Thymus (tissue), 11 donors: ENCODE measurements at regions not wholly inside any gene's neighbourhood (a gene's known extent, or its start where the extent isn't known, plus 50 kb on each side); places are given as distances from the start of the nearest gene placed in this dataset.

ENCODE experiments used
- DNase-seq, 9 donors: peaks; one replicate each; pipeline ENCODE4 v3.0.0-alpha.2; 2013; ENCODE audit warnings: low spot score in 9 of 9, low read depth in 6 of 9, missing footprints in 1 of 9
- H3K27ac ChIP-seq, 2 donors: one replicate each; pipeline ENCODE4 v1.5.1; 2013; ENCODE audit warnings: control low read depth in 1 of 2, low read depth in 1 of 2, low read length in 1 of 2, mild to moderate bottlenecking in 1 of 2, moderate library complexity in 1 of 2
- H3K27me3 ChIP-seq, 2 donors: one replicate each; pipeline ENCODE4 v1.5.1; 2013; ENCODE audit warnings: low read length in 1 of 2; ENCODE audit not compliant: control insufficient read depth in 2 of 2, insufficient read depth in 1 of 2
- H3K36me3 ChIP-seq, 2 donors: one replicate each; pipeline ENCODE4 v1.5.1; 2013; ENCODE audit warnings: low read length in 1 of 2, mild to moderate bottlenecking in 1 of 2, moderate library complexity in 1 of 2; ENCODE audit not compliant: control insufficient read depth in 2 of 2, insufficient read depth in 2 of 2
- H3K4me1 ChIP-seq, 2 donors: one replicate each; pipeline ENCODE4 v1.5.1; 2013; ENCODE audit warnings: low read length in 2 of 2; ENCODE audit not compliant: control insufficient read depth in 2 of 2, insufficient read depth in 2 of 2
- H3K4me3 ChIP-seq, 2 donors: one replicate each; pipeline ENCODE4 v1.5.1; 2013; ENCODE audit warnings: low read length in 2 of 2, control low read depth in 1 of 2, mild to moderate bottlenecking in 1 of 2
- H3K9me3 ChIP-seq, 2 donors: one replicate each; pipeline ENCODE4 v1.5.1; 2013; ENCODE audit warnings: low read length in 1 of 2, mild to moderate bottlenecking in 1 of 2; ENCODE audit not compliant: control insufficient read depth in 2 of 2, insufficient read depth in 1 of 2
- WGBS: extraction: QIAGEN DNeasy Blood & Tissue Kit; methylation state at CpG from one replicate; pipeline ENCODE4 v1.1.7; 2013; 5-methylcytosine and 5-hydroxymethylcytosine counted together
- donor health status: healthy.

GRCh38 chr11:27203077-27203647 is 159.9 kb downstream of the CCDC34 start:
- Histone ChIP-seq H3K4me3 (no peak overlapping the region), H3K9me3 (no peaks in the 10 kb centered on the region), H3K36me3 (no peaks in the 10 kb centered on the region), H3K4me1 (peaks cover 0 to 4% of the 10 kb centered on the region in 2 donors), H3K27ac (no peak overlapping the region), H3K27me3 (no peaks in the 10 kb centered on the region)
- 90% methylated on average over 5 of the region's 5 CpGs for WGBS
- no peak for DNase-seq

- DNase-seq, result peak in 1 of 9 donors; percentile 24
- Histone ChIP-seq H3K27ac (peak overlapping the region; percentile 31 to 33), H3K36me3 (no peaks in the 10 kb centered on the region), H3K4me1 (peaks cover 0 to 4% of the 10 kb centered on the region in 2 donors), H3K9me3 (no peaks in the 10 kb centered on the region), H3K4me3 (no peak overlapping the region), H3K27me3 (no peaks in the 10 kb centered on the region)
- 76% methylated on average over 10 of the region's 10 CpGs for WGBS
These were observed 161.1 kb downstream of the BBOX1 start for GRCh38 chr11:27201454-27202302.

- H3K9me3 ChIP-seq, result no peaks in the 10 kb centered on the region
- H3K27me3 ChIP-seq, result no peaks in the 10 kb centered on the region
- no peak overlapping the region for H3K4me3 ChIP-seq
- H3K27ac ChIP-seq, result peak overlapping the region in 1 of 2 donors; percentile 30
- WGBS, result 98% methylated on average over 1 of the region's 1 CpG
- H3K36me3 ChIP-seq, result no peaks in the 10 kb centered on the region
- peaks cover 0 to 4% of the 10 kb centered on the region in 2 donors for H3K4me1 ChIP-seq
- DNase-seq, result no peak
These were observed 160.3 kb downstream of the BBOX1 start for GRCh38 chr11:27200779-27201453.

GRCh38 chr11:27196203-27196897 is 155.7 kb downstream of the BBOX1 start:
- H3K9me3 ChIP-seq, result no peaks in the 10 kb centered on the region
- H3K36me3 ChIP-seq, result no peaks in the 10 kb centered on the region
- WGBS, result 66% methylated on average over 6 of the region's 6 CpGs
- no peaks in the 10 kb centered on the region for H3K27me3 ChIP-seq
- peaks cover 0 to 2% of the 10 kb centered on the region in 2 donors for H3K4me1 ChIP-seq
- DNase-seq, result no peak
- H3K4me3 ChIP-seq, result no peak overlapping the region
- no peak overlapping the region for H3K27ac ChIP-seq

- Histone ChIP-seq H3K4me1 (no peaks in the 10 kb centered on the region), H3K4me3 (no peak overlapping the region), H3K27me3 (no peaks in the 10 kb centered on the region), H3K9me3 (no peaks in the 10 kb centered on the region), H3K27ac (no peak overlapping the region), H3K36me3 (no peaks in the 10 kb centered on the region)
- DNase-seq, result no peak
These were observed 155.2 kb downstream of the BBOX1 start for GRCh38 chr11:27195837-27196202.

GRCh38 chr11:27194976-27195375 is 154.4 kb downstream of the BBOX1 start:
- H3K27me3 ChIP-seq, result no peaks in the 10 kb centered on the region
- DNase-seq, result no peak
- WGBS, result 75% methylated on average over 1 of the region's 1 CpG
- no peaks in the 10 kb centered on the region for H3K9me3 ChIP-seq
- H3K4me3 ChIP-seq, result no peak overlapping the region
- H3K36me3 ChIP-seq, result no peaks in the 10 kb centered on the region
- H3K27ac ChIP-seq, result no peak overlapping the region
- no peaks in the 10 kb centered on the region for H3K4me1 ChIP-seq

GRCh38 chr11:27193434-27194225 is 153.0 kb downstream of the BBOX1 start:
- H3K36me3 ChIP-seq, result no peaks in the 10 kb centered on the region
- H3K27ac ChIP-seq, result no peak overlapping the region
- H3K27me3 ChIP-seq, result no peaks in the 10 kb centered on the region
- DNase-seq, result no peak
- WGBS, result 71% methylated on average over 7 of the region's 7 CpGs
- no peaks in the 10 kb centered on the region for H3K9me3 ChIP-seq
- H3K4me3 ChIP-seq, result no peak overlapping the region
- H3K4me1 ChIP-seq, result no peaks in the 10 kb centered on the region

- no peak overlapping the region for H3K27ac ChIP-seq
- no peaks in the 10 kb centered on the region for H3K36me3 ChIP-seq
- 90% methylated on average over 4 of the region's 4 CpGs for WGBS
- H3K27me3 ChIP-seq, result no peaks in the 10 kb centered on the region
- no peak for DNase-seq
- no peaks in the 10 kb centered on the region for H3K9me3 ChIP-seq
- no peaks in the 10 kb centered on the region for H3K4me1 ChIP-seq
- H3K4me3 ChIP-seq, result no peak overlapping the region
These were observed 151.6 kb downstream of the BBOX1 start for GRCh38 chr11:27192184-27192583.
